ENCODE measurements at regions not wholly inside any gene's neighbourhood (a gene's known extent, or its start where the extent isn't known, plus 50 kb on each side); places are given as distances from the start of the nearest gene placed in this dataset.
"Not testable (repeated sequence)": the region's sequence is repeated elsewhere in the genome, so short reads cannot be mapped to it uniquely, and the experiment has no call there.

- DNase-seq, result no peak
Measured at GRCh38 chr7:19369806-19370205, 224.6 kb upstream of the FERD3L start.

GRCh38 chr7:19369182-19369581 lies 224.0 kb upstream of the FERD3L start:
- no peak for DNase-seq

DNA sequence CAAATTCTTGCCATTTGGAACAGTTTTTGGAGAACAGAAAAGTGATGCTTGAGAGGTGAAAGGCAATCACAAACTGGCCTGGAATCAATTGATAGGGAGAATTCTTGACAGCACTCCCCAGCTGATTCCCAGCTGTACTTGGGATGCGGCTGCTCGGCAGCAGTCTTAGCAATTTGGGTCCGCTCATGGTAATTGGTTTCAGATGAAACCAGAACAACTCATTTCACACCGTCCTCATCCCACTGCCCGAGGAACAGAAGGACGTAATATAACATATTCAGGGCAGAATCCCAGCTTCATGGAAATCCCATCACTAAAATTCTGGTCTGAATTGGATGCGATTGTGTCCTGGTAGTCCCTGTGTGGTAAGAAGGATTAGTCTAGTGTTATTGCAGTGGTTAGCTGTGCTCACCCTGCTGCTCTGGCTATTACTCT lies 223.3 kb upstream of the FERD3L start:
- peak; percentile 39 for DNase-seq

DNA sequence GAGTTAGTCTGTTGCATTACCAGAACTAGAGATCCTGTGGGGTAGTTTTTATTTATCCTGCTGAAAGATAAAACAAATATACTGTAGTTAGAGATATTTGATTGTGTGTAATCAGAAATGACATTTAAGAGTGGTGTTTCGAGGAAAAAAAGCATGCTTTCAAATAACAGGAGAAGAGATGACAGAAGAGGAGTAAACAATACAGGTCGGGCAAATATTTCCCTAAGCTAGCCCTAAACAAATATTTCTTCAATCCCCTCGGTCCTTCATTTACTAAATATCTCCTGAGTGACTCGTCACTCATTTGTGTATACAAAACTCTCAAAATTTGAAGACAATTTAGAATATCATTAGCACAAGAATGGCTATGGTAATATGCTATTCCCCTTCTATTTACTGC lies 219.7 kb upstream of the FERD3L start:
- no peak for DNase-seq

- DNase-seq, result no peak
Measured at GRCh38 chr7:19362099-19362498, 216.9 kb upstream of the FERD3L start.

DNA sequence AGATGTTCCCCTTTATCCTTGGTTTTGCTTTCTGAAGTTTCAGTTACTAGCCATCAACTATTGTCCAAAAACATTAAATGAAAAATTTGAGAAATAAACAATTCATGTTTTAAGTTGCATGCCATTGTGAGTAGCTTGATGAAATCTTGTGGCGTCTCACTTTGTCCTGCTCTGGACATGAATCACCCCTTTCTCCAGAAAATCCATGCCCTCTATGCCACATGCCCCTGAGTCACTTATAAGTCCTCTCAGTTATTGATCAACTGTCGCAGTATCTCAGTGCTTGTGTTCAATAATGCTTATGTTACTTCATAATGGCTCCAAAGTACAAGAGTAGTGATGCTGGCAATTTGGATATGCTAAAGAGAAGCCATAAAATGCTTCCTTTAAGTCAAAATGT lies 208.0 kb upstream of the FERD3L start:
- DNase-seq, result no peak

GRCh38 chr7:19352305-19352695 lies 207.1 kb upstream of the FERD3L start:
- DNase-seq, result no peak

DNA sequence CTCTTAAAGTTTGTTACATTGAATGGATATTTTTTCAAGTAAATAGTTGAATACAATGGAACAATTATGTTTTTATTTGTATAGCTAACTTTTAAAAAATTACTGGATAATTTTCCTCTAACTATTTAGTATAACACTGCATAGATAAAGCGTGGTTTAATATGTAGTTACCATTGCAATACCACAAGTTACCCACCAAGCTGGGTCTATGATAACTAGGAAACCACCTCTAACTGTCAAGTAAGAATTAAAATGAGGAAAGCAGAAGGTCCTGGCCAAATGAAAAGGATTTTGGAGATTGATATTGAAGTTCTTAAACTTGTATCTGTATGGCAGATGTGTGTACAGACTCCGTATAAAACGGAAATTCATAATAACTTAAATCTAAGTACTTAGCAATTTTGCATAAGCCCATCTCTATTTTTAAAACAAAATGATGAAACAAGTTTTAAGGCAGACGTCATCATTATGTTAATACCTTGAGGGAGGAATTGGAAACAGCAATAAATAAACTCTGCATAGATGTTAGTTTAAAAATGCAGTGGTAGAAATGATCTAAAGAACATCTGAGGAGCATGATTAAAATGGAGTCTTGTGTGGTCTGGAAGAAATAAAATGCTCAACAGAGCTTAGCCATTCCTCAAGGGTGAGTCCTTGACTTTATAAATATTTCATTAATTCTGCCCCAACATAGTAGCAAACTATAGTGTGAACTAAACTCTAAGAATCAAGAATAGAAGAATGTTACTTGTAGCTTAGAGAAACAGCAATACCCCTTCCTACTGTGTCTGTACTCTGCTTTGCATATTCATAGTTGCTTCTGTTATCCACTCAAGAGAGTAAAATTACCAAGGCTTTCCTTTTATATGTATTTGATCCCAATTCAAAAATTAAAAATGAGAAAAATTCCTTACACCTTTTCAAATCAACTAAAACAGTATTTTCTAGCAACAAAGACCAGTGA lies 206.4 kb upstream of the FERD3L start:
- DNase-seq, result no peak

GRCh38 chr7:19339512-19339911 lies 194.3 kb upstream of the FERD3L start:
- no peak for DNase-seq

DNA sequence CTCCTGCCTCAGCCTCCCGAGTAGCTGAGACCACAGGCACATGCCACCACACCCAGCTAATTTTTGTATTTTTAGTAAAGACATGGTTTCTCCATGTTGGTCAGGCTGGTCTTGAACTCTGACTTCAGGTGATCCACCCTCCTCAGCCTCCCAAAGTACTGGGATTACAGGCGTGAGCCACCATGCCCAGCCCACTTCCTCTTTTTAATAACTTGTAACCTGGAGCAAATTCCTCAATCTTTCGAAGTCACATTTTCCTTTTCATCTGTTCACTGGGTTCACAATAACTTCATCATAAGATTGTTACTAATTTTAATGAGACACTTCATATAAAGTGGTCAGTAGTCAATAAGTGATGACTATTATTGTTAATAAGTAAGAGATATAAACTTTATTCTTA lies 193.3 kb upstream of the FERD3L start:
- not testable (repeated sequence) for DNase-seq

- DNase-seq, result no peak
Measured at GRCh38 chr7:19336836-19337383, 191.7 kb upstream of the FERD3L start.

- no peak for DNase-seq
Measured at GRCh38 chr7:19333706-19334105, 188.5 kb upstream of the FERD3L start.

- no peak for DNase-seq
Measured at GRCh38 chr7:19327018-19327417, 181.8 kb upstream of the FERD3L start.

DNA sequence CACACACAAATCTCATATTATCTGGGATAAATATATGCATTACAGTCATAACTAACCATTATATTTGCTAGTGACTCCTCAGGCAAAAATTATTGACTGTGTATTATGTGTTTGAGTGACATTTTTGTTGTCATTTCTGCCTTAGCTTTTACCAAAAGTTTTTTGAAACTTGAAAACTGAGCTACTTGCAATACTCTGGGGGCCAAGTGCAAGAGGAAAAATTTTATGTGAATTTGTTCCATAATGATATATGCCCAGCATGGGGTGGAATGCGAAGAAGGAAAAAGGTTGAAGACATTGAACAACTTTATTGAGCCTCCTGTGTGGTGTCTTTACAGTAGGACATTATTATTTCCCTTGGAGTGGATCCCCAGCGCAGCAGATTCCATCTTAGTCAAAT lies 176.8 kb upstream of the FERD3L start:
- DNase-seq, result no peak

DNA sequence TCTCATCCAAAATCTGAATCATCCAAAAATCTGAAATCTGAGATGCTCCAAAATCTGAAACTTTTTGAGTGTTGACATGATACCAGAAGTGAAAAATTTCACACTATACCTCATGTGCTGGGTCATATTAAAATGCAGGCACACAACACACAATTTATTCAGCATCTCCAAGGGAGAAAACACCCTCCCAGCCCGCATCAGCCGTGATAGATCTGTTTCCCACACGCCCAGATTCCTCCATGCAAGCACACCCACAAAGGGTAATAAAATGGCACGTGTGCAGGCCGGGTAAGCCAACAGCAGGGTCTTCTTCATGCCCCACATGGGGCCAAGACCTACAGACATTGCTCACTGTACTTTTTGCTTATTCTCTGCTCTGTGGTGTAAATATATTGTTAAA lies 173.1 kb upstream of the FERD3L start:
- no peak for DNase-seq

DNA sequence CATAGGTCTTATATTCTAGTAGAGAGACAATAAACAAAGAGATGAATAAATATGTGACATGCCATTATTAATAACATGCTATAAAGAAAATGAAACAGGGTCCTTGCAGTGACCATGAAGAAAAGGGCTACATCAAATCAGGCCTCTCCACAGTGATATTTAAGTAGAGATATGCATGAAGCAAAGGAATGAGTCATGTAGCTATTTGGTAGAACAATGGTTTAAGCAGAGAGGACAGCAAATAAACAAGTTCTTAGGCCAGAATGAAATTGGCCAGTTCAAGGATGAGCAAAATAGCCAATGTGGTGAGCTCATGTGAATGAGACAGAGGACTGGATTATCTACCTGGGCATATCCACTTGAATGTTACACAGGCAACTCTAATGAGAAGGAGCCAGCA lies 172.2 kb upstream of the FERD3L start:
- DNase-seq, result no peak

- no peak for DNase-seq
Measured at GRCh38 chr7:19312416-19312815, 167.2 kb upstream of the FERD3L start.

DNA sequence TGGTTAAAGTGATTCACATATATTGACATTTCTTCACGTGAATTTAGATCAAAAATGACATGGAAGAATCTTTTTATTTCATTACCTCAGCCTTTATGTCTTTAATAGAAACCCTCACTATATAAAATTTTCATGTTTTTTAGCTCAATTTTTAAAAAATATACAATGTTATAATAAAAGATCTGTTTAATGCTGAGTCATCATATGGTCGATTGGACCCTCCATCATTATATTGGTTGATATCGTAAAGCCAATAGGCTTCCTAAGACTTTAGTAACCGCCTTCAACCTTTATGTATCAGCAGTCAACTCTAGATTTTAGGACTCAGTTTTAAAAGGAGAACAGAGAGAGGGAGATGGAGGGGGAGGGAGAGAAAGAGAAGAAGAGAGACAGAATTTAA lies 162.3 kb upstream of the FERD3L start:
- no peak for DNase-seq

GRCh38 chr7:19305698-19306097 lies 160.5 kb upstream of the FERD3L start:
- no peak for DNase-seq

- no peak for DNase-seq
Measured at GRCh38 chr7:19304086-19304485, 158.9 kb upstream of the FERD3L start.

GRCh38 chr7:19302731-19303130 lies 157.5 kb upstream of the FERD3L start:
- DNase-seq, result no peak

- DNase-seq, result no peak
Measured at GRCh38 chr7:19296617-19297016, 151.4 kb upstream of the FERD3L start.

DNA sequence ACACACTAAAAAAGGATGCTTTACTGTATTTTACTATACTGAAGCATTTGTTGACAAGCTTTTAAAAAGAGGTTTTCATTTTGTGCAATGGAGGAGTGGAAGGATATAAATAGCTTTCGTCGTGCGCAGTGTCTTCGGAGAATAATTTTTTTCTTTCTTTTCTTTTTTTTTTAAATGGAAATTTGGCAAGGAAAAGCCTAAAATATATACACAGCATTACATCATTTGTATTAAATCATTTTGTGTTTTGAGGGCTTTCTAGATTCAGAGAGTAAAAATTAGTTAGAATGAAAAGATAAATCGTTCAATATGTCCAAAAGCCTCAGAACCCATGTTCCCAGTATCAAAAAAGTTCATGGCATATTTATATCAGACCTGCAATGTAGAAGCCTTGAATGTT lies 150.2 kb upstream of the FERD3L start:
- DNase-seq, result no peak

DNA sequence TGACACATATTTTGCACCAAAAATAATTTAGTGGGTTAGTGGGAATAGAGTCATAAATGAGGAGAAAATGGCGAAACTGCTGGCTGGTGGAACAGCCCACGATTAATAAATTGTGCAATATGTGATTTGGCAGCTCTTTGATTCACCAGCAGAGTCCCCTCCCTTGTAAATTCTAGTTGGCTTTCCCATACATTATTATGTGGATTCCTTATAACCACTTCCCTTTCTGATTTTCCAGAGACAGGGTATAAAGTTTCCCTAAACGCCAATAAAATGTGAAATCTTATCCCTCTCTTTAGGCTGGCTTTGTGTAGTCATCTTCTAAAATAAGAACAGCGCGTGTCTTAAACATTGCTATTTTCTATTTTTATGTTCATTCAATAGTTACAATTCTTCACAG lies 149.4 kb upstream of the FERD3L start:
- DNase-seq, result no peak

GRCh38 chr7:19293431-19293830 lies 148.2 kb upstream of the FERD3L start:
- DNase-seq, result no peak
